ENCODE measurements at regions not wholly inside any gene's neighbourhood (a gene's known extent, or its start where the extent isn't known, plus 50 kb on each side); places are given as distances from the start of the nearest gene placed in this dataset.

DNA sequence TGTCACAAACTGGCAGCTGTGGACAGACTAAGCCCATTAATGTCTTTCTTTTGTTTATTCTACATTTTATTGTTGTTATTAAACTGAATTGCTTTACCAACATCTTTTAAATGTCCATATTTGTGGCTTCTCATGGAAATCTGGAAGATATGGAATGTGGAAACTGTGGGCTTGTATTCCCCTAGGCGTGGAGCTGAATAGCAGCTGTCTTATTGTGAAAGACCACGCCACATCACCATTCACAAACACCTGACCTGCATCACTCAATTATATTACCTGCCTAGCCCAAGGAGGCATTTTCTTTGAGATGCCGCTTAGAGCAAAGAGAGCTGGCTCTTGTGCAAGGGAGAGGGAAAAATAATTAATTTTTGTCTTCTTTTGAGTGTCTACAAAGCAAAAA, 96.9 kb upstream of the GPRIN3 start:
- no peaks in the 10 kb centered on the region for H3K4me1 ChIP-seq
- no peak for TF ChIP-seq POLR2A (IDR thresholded peaks at IDR 0.05)
- TF ChIP-seq, protein P1, sequence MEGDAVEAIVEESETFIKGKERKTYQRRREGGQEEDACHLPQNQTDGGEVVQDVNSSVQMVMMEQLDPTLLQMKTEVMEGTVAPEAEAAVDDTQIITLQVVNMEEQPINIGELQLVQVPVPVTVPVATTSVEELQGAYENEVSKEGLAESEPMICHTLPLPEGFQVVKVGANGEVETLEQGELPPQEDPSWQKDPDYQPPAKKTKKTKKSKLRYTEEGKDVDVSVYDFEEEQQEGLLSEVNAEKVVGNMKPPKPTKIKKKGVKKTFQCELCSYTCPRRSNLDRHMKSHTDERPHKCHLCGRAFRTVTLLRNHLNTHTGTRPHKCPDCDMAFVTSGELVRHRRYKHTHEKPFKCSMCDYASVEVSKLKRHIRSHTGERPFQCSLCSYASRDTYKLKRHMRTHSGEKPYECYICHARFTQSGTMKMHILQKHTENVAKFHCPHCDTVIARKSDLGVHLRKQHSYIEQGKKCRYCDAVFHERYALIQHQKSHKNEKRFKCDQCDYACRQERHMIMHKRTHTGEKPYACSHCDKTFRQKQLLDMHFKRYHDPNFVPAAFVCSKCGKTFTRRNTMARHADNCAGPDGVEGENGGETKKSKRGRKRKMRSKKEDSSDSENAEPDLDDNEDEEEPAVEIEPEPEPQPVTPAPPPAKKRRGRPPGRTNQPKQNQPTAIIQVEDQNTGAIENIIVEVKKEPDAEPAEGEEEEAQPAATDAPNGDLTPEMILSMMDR (IDR thresholded peaks at IDR 0.05) = no peak

DNA sequence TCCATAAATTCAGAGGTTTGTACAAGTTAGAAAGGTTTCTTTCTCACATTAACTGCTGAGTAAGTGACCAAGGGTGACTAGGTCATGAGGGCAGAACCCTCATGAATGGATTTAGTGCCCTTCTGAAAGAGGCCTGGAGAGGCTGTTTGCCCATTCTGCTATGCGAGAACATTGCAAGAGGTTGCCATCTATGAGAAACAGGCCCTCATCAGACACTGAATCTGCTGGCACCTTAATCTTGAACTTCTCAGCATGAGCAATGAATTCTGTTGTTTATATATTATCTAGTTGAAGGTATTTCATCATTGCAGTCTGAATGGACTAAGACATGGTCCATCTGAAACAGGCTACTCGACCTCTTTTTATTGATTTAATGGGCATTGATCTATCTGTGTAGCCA, 96.2 kb upstream of the GPRIN3 start:
- WGBS, 2 donors = 94 to 100% methylated on average over 2 of the region's 2 CpGs
- TF ChIP-seq, protein P1 (IDR thresholded peaks at IDR 0.05) = no peak
- no peak for TF ChIP-seq POLR2A (IDR thresholded peaks at IDR 0.05)
- DNase-seq = no peak

More for the DNA sequence above, 96.9 kb upstream of the GPRIN3 start:
- DNase-seq = no peak
- no peaks in the 10 kb centered on the region for H3K9me3 ChIP-seq
- no peaks in the 10 kb centered on the region for H3K36me3 ChIP-seq
- H3K4me3 ChIP-seq (replicated peaks in 1 of 3) = no peak overlapping the region
- 97 to 99% methylated on average over 3 of the region's 3 CpGs for WGBS, 2 donors
- intact Hi-C loops (cut with DNase I) = no loop called here
- no peaks in the 10 kb centered on the region for H3K27me3 ChIP-seq
- H3K27ac ChIP-seq = no peak overlapping the region

GRCh38 chr4:89400287-89401035, 92.9 kb upstream of the GPRIN3 start:
- intact Hi-C loops (cut with DNase I) = no loop called here

More for the DNA sequence above, 96.2 kb upstream of the GPRIN3 start:
- H3K9me3 ChIP-seq = no peaks in the 10 kb centered on the region
- no peaks in the 10 kb centered on the region for H3K36me3 ChIP-seq
- no peaks in the 10 kb centered on the region for H3K4me1 ChIP-seq
- intact Hi-C loops (cut with DNase I) = no loop called here
- H3K27me3 ChIP-seq = no peaks in the 10 kb centered on the region
- H3K4me3 ChIP-seq (replicated peaks in 1 of 3) = no peak overlapping the region
- H3K27ac ChIP-seq = no peak overlapping the region

DNA sequence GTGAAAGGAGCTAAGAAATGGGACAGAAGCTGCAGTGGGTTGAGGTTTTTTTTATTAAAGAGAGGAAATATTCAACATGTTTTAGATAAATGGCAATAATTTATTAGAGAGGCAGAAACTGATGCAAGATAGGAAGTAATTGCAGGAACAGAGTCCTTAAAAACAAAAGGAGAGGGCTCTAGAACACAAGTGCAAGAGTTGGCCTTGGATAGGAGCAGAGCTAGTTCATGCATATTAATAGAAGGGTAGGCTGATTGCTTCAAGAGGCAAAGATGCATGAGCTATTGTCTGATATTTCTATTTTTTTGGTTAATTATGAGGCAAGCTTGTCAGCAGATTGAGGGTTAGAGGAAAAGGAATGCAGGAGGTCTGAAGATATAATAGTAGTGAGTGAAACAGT, 91.0 kb upstream of the GPRIN3 start:
- TF ChIP-seq, protein P1 (IDR thresholded peaks at IDR 0.05) = no peak
- no peak for TF ChIP-seq POLR2A (IDR thresholded peaks at IDR 0.05)
- H3K9me3 ChIP-seq = no peaks in the 10 kb centered on the region
- DNase-seq = no peak

More at GRCh38 chr4:89400287-89401035, 92.9 kb upstream of the GPRIN3 start:
- DNase-seq = no peak
- Histone ChIP-seq H3K36me3 (no peaks in the 10 kb centered on the region), H3K27me3 (no peaks in the 10 kb centered on the region), H3K9me3 (no peaks in the 10 kb centered on the region), H3K4me3 (replicated peaks in 1 of 3) (no peak overlapping the region), H3K27ac (no peak overlapping the region), H3K4me1 (no peaks in the 10 kb centered on the region)
- TF ChIP-seq, protein P1 (IDR thresholded peaks at IDR 0.05) = no peak
- TF ChIP-seq POLR2A (IDR thresholded peaks at IDR 0.05) = no peak
- WGBS, 2 donors = 89 to 90% methylated on average over 7 of the region's 7 CpGs

DNA sequence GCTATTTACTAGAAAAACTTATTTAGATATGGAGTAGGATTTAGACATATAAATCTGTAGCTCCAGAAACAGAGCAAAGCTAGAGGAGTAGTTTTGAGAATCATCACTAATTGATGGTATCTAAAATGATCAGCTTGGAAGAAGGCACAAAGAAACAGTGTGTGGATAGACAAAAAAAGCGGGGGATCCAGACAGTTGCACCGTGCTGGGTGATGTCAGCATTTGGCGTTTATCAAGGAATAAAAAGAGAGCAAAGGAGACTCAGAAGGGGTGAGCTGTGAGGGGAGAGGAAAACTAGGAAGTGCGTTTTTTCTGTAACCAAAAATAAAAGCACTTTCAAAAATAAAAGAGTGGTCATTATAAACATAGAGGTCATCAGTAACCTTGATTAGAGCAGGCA, 90.5 kb upstream of the GPRIN3 start:
- Histone ChIP-seq H3K4me1 (no peaks in the 10 kb centered on the region), H3K9me3 (no peaks in the 10 kb centered on the region), H3K36me3 (no peaks in the 10 kb centered on the region), H3K27me3 (no peaks in the 10 kb centered on the region), H3K4me3 (replicated peaks in 1 of 3) (no peak overlapping the region), H3K27ac (no peak overlapping the region)
- no peak for DNase-seq
- no peak for TF ChIP-seq POLR2A (IDR thresholded peaks at IDR 0.05)
- TF ChIP-seq, protein P1 (IDR thresholded peaks at IDR 0.05) = no peak
- 74 to 79% methylated on average over 4 of the region's 4 CpGs for whole genome bisulfite sequencing, 2 donors
- intact Hi-C loops (cut with DNase I) = no loop called here

More for the DNA sequence above, 91.0 kb upstream of the GPRIN3 start:
- H3K27ac ChIP-seq = no peak overlapping the region
- H3K36me3 ChIP-seq = no peaks in the 10 kb centered on the region
- no peak overlapping the region for H3K4me3 ChIP-seq (replicated peaks in 1 of 3)
- no peaks in the 10 kb centered on the region for H3K4me1 ChIP-seq
- intact Hi-C loops (cut with DNase I) = no loop called here
- H3K27me3 ChIP-seq = no peaks in the 10 kb centered on the region

Measured in thyroid gland (tissue), 4 donors.